HUES6 (cell line): ENCODE measurements at regions not wholly inside any gene's neighbourhood (a gene's known extent, or its start where the extent isn't known, plus 50 kb on each side); places are given as distances from the start of the nearest gene placed in this dataset.

Experiments used
- H3K27ac ChIP-seq: 2 replicates; pipeline ENCODE4 v1.7.0; 2013; ENCODE audit warnings: low read depth, mild to moderate bottlenecking, low read length, inconsistent platforms
- H3K27me3 ChIP-seq: 2 replicates; pipeline ENCODE4 v1.6.1; 2013; ENCODE audit warnings: low read length; ENCODE audit not compliant: control insufficient read depth, insufficient read depth
- H3K36me3 ChIP-seq: 2 replicates; pipeline ENCODE4 v1.6.1; 2013; ENCODE audit warnings: low read length; ENCODE audit not compliant: control insufficient read depth, insufficient read depth
- H3K4me1 ChIP-seq: 2 replicates; pipeline ENCODE4 v1.6.1; 2013; ENCODE audit warnings: low read length; ENCODE audit not compliant: control insufficient read depth, insufficient read depth
- H3K4me3 ChIP-seq: 2 replicates; pipeline ENCODE4 v1.5.1; 2013; ENCODE audit warnings: low read depth, low read length
- H3K9ac ChIP-seq: one replicate; pipeline ENCODE4 v1.6.1; 2013; ENCODE audit warnings: mild to moderate bottlenecking, low read length
- H3K9me3 ChIP-seq: 2 replicates; pipeline ENCODE4 v1.6.1; 2013; ENCODE audit warnings: low read depth, low read length; ENCODE audit not compliant: control insufficient read depth, insufficient read depth

DNA sequence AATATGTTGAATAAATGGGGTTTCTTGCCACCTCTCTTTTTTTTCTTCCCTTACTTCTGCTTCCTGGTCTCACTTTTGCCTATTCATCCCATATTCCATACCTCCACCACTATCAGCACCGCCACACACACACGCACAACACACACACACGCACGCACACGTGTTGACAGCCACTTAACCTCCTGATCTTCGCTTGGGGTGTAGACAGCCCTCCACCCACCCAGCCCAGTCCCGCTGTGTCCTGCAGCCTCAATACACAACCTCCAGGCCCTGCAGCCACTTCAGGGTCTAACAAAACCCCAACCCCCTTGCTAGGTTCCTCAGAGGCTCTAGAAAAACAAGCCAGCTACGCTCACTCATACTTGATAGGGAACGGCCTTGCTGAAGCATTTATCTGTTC, 72.3 kb downstream of the LINC00237 start:
- no peak overlapping the region for H3K27ac ChIP-seq
- H3K9me3 ChIP-seq: no peaks in the 10 kb centered on the region
- no peak overlapping the region for H3K9ac ChIP-seq
- H3K4me1 ChIP-seq: peaks cover 7% of the 10 kb centered on the region; the same call in 1 of the 2 replicates
- no peaks in the 10 kb centered on the region for H3K36me3 ChIP-seq
- H3K27me3 ChIP-seq: no peaks in the 10 kb centered on the region
- H3K4me3 ChIP-seq: no peak overlapping the region

GRCh38 chr20:21031666-21032065, 74.5 kb downstream of the LINC00237 start:
- H3K36me3 ChIP-seq: no peaks in the 10 kb centered on the region
- H3K4me1 ChIP-seq: peaks cover 7% of the 10 kb centered on the region; the same call in 1 of the 2 replicates
- no peak overlapping the region for H3K4me3 ChIP-seq
- no peak overlapping the region for H3K27ac ChIP-seq
- no peaks in the 10 kb centered on the region for H3K27me3 ChIP-seq
- no peaks in the 10 kb centered on the region for H3K9me3 ChIP-seq
- H3K9ac ChIP-seq: no peak overlapping the region

- Histone ChIP-seq H3K36me3 (no peaks in the 10 kb centered on the region), H3K27ac (no peak overlapping the region)
These were observed 76.8 kb downstream of the LINC00237 start for GRCh38 chr20:21029341-21029740.

GRCh38 chr20:21028921-21029320, 77.2 kb downstream of the LINC00237 start:
- Histone ChIP-seq H3K36me3 (no peaks in the 10 kb centered on the region), H3K27ac (no peak overlapping the region), H3K9me3 (no peaks in the 10 kb centered on the region), H3K27me3 (no peaks in the 10 kb centered on the region), H3K4me3 (no peak overlapping the region), H3K4me1 (peaks cover 3% of the 10 kb centered on the region; the same call in 1 of the 2 replicates), H3K9ac (no peak overlapping the region)

More at GRCh38 chr20:21029341-21029740, 76.8 kb downstream of the LINC00237 start:
- Histone ChIP-seq H3K4me1 (peaks cover 7% of the 10 kb centered on the region; the same call in 1 of the 2 replicates), H3K9ac (no peak overlapping the region), H3K27me3 (no peaks in the 10 kb centered on the region), H3K9me3 (no peaks in the 10 kb centered on the region), H3K4me3 (no peak overlapping the region)

- H3K36me3 ChIP-seq: no peaks in the 10 kb centered on the region
- no peaks in the 10 kb centered on the region for H3K4me1 ChIP-seq
- H3K27me3 ChIP-seq: no peaks in the 10 kb centered on the region
- no peaks in the 10 kb centered on the region for H3K9me3 ChIP-seq
- H3K27ac ChIP-seq: no peak overlapping the region
- H3K4me3 ChIP-seq: no peak overlapping the region
- no peak overlapping the region for H3K9ac ChIP-seq
These were observed 77.7 kb downstream of the LINC00237 start for GRCh38 chr20:21028436-21028835.

- H3K9ac ChIP-seq: no peak overlapping the region
- no peaks in the 10 kb centered on the region for H3K9me3 ChIP-seq
- H3K36me3 ChIP-seq: no peaks in the 10 kb centered on the region
- H3K4me1 ChIP-seq: no peaks in the 10 kb centered on the region
- no peak overlapping the region for H3K27ac ChIP-seq
- H3K27me3 ChIP-seq: no peaks in the 10 kb centered on the region
- no peak overlapping the region for H3K4me3 ChIP-seq
These were observed 78.6 kb downstream of the LINC00237 start for GRCh38 chr20:21027569-21027968.

- Histone ChIP-seq H3K9me3 (no peaks in the 10 kb centered on the region), H3K36me3 (no peaks in the 10 kb centered on the region), H3K9ac (no peak overlapping the region), H3K4me3 (no peak overlapping the region), H3K27ac (no peak overlapping the region), H3K27me3 (no peaks in the 10 kb centered on the region), H3K4me1 (no peaks in the 10 kb centered on the region)
These were observed 79.2 kb downstream of the LINC00237 start for GRCh38 chr20:21026951-21027350.

DNA sequence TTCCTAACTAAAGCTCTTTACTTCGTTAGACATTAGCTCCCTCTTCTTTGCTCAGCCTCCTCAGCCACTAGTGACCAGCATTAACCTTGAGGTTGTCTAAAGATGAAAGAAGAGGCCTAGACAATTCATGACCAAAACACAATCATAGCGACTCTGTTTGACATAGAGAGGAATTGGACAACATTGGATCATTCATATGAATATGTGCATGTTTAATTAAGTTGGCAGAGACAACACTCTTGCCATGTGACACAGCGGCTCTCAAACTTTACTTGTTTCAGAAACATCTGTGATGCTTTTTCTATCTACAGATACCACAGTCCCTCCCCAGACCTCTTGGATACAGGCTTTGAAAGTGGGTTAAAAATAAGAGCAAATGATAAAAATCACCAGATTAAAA, 81.7 kb downstream of the LINC00237 start:
- H3K27me3 ChIP-seq: no peaks in the 10 kb centered on the region
- peaks cover 20% of the 10 kb centered on the region for H3K4me1 ChIP-seq
- no peak overlapping the region for H3K27ac ChIP-seq
- no peaks in the 10 kb centered on the region for H3K9me3 ChIP-seq
- H3K9ac ChIP-seq: no peak overlapping the region
- no peak overlapping the region for H3K4me3 ChIP-seq
- H3K36me3 ChIP-seq: no peaks in the 10 kb centered on the region

- H3K9ac ChIP-seq: no peak overlapping the region
- no peaks in the 10 kb centered on the region for H3K27me3 ChIP-seq
- no peak overlapping the region for H3K27ac ChIP-seq
- no peaks in the 10 kb centered on the region for H3K9me3 ChIP-seq
- H3K4me1 ChIP-seq: peaks cover 20% of the 10 kb centered on the region
- no peak overlapping the region for H3K4me3 ChIP-seq
- H3K36me3 ChIP-seq: no peaks in the 10 kb centered on the region
These were observed 83.2 kb downstream of the LINC00237 start for GRCh38 chr20:21022925-21023324.

DNA sequence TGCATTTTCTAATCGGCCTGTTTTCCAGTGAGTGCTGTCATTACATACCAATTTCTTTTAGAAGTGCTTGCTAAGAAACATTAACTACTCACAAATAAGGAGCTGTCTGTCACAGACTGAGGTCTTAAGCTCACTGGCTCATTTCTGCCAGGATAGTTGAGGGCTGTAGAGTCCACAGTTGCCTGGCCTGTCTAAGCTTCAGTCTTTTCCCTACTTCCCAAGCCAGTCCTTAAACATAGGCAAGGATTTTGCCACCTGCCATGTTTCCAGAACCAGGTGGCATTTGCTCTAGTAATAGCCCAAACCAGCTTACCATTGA, 84.7 kb downstream of the LINC00237 start:
- Histone ChIP-seq H3K9ac (no peak overlapping the region), H3K36me3 (no peaks in the 10 kb centered on the region), H3K9me3 (no peaks in the 10 kb centered on the region), H3K27me3 (no peaks in the 10 kb centered on the region), H3K27ac (no peak overlapping the region), H3K4me3 (no peak overlapping the region), H3K4me1 (peaks cover 30% of the 10 kb centered on the region)

DNA sequence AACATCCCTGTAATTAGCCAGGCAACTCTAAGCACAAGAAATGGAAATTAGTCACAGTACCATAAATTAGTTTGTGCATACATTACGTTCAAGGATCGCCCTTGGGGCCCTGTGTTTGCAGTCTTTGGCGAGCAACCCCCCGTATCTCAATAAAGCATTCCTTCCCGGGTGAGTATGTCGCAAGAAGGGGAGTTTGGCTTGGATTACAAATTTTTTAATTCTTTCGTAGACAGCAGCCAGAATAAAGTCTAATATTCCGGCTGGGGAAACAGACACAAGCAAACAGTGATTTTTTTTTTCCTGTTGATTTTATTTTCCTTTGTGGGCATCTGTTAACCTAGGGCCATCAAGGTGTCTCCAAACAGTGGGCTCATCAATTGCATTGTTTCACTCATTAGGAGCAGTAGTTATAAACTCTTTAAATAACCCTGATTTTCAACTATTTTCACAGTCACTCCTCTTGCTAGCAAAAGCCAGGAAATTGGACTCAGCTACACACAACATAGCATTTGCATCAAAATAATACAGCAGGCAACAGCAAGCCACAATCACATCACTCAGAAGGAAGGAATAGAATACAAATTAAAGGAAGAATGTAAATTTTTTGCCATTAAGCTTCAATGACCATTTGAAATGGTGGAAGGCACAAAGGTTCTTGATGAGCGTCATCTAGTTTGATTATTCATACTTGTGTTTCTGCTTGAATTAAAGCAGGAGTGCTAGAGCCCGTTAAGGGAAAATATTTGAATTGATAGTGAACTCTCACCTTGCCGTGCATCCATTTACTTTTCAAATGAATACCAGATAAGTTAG, 85.3 kb downstream of the LINC00237 start:
- H3K36me3 ChIP-seq: no peaks in the 10 kb centered on the region
- H3K27ac ChIP-seq: no peak overlapping the region
- no peak overlapping the region for H3K9ac ChIP-seq
- peaks cover 30% of the 10 kb centered on the region for H3K4me1 ChIP-seq
- H3K27me3 ChIP-seq: no peaks in the 10 kb centered on the region
- H3K9me3 ChIP-seq: no peaks in the 10 kb centered on the region
- no peak overlapping the region for H3K4me3 ChIP-seq
